Loucy (cell line): ENCODE measurements at regions not wholly inside any gene's neighbourhood (a gene's known extent, or its start where the extent isn't known, plus 50 kb on each side); places are given as distances from the start of the nearest gene placed in this dataset.

Experiments
- H2AFZ ChIP-seq: fragments of 200-600 bp; sonication (generic); 2 replicates; pipeline ENCODE4 v1.6.0; 2016; ENCODE audit warnings: antibody characterized with exemption, mild to moderate bottlenecking, low read length, moderate library complexity
- H3F3A ChIP-seq: fragments of 200-600 bp; 2 replicates; pipeline ENCODE4 v1.6.0; 2016; ENCODE audit warnings: antibody characterized with exemption, low read depth, mild to moderate bottlenecking
- H3K27me3 ChIP-seq: fragments of 200-600 bp; sonication (generic); 2 replicates; pipeline ENCODE4 v1.6.1; 2014; ENCODE audit warnings: low read length, mild to moderate bottlenecking; ENCODE audit not compliant: insufficient read depth, poor library complexity, severe bottlenecking
- H3K36me3 ChIP-seq: fragments of 200-600 bp; sonication (generic); 2 replicates; pipeline ENCODE4 v1.6.1; 2016; ENCODE audit warnings: low read length; ENCODE audit not compliant: insufficient read depth
- H3K4me1 ChIP-seq: fragments of 200-600 bp; sonication (generic); 2 replicates; pipeline ENCODE4 v1.5.1; 2014; ENCODE audit warnings: low read length, mild to moderate bottlenecking; ENCODE audit not compliant: insufficient read depth, poor library complexity, severe bottlenecking
- H3K4me2 ChIP-seq: fragments of 200-600 bp; sonication (generic); 2 replicates; pipeline ENCODE4 v1.6.0; 2014; ENCODE audit warnings: antibody characterized with exemption, low read length, low read depth, mild to moderate bottlenecking; ENCODE audit not compliant: poor library complexity, severe bottlenecking
- H3K4me3 ChIP-seq: fragments of 200-600 bp; sonication (generic); 2 replicates; pipeline ENCODE4 v1.5.1; 2014; ENCODE audit warnings: low read length, mild to moderate bottlenecking, mixed read lengths; ENCODE audit not compliant: poor library complexity, severe bottlenecking
- H3K79me2 ChIP-seq: fragments of 200-600 bp; sonication (generic); 2 replicates; pipeline ENCODE4 v1.6.1; 2014; ENCODE audit warnings: low read length; ENCODE audit not compliant: insufficient read depth
- H3K9ac ChIP-seq: fragments of 200-600 bp; sonication (generic); 2 replicates; pipeline ENCODE4 v1.6.0; 2014; ENCODE audit warnings: mild to moderate bottlenecking, low read depth, low read length, moderate library complexity; ENCODE audit not compliant: poor library complexity, severe bottlenecking
- H3K9me2 ChIP-seq: fragments of 200-600 bp; sonication (generic); replicated peaks from 2 replicates; pipeline ENCODE4 v1.6.1; 2016; ENCODE audit warnings: low read depth, low read length, mixed read lengths
- H3K9me3 ChIP-seq: fragments of 200-600 bp; sonication (generic); 2 replicates; pipeline ENCODE4 v1.6.1; 2014; ENCODE audit warnings: mild to moderate bottlenecking, antibody characterized with exemption, low read length, low read depth; ENCODE audit not compliant: insufficient read depth
- H4K20me1 ChIP-seq: fragments of 200-600 bp; sonication (generic); 2 replicates; pipeline ENCODE4 v1.6.0; 2014; ENCODE audit warnings: antibody characterized with exemption, low read length, mild to moderate bottlenecking; ENCODE audit not compliant: insufficient read depth, poor library complexity, severe bottlenecking
- EZH2phosphoT487 ChIP-seq: fragments of 200-600 bp; IDR thresholded peaks from 2 replicates; pipeline ENCODE4 v1.6.1; 2018; ENCODE audit warnings: antibody characterized with exemption, mild to moderate bottlenecking, moderate library complexity, borderline replicate concordance
- TF ChIP-seq, protein P1 (sequence below): fragments of 200-600 bp; sonication (generic); conservative IDR thresholded peaks from 2 replicates; pipeline ENCODE4 v1.5.1; 2014; ENCODE audit warnings: mild to moderate bottlenecking, antibody characterized with exemption, low read length

- Histone ChIP-seq H3K9ac (peak overlapping the region; percentile 63), H3K4me1 (peaks cover 43% of the 10 kb centered on the region), H3K4me3 (peak overlapping the region; percentile 64), H3F3A (peaks cover 9% of the 10 kb centered on the region), H3K9me2 (no peaks in the 10 kb centered on the region), H3K4me2 (peak overlapping the region; percentile 86), H3K79me2 (no peaks in the 10 kb centered on the region; the same call in 1 of the 2 replicates), H3K9me3 (no peaks in the 10 kb centered on the region), H3K27me3 (no peaks in the 10 kb centered on the region), H3K36me3 (no peaks in the 10 kb centered on the region), H2AFZ (no peak overlapping the region), H4K20me1 (no peaks in the 10 kb centered on the region)
- TF ChIP-seq, protein P1, sequence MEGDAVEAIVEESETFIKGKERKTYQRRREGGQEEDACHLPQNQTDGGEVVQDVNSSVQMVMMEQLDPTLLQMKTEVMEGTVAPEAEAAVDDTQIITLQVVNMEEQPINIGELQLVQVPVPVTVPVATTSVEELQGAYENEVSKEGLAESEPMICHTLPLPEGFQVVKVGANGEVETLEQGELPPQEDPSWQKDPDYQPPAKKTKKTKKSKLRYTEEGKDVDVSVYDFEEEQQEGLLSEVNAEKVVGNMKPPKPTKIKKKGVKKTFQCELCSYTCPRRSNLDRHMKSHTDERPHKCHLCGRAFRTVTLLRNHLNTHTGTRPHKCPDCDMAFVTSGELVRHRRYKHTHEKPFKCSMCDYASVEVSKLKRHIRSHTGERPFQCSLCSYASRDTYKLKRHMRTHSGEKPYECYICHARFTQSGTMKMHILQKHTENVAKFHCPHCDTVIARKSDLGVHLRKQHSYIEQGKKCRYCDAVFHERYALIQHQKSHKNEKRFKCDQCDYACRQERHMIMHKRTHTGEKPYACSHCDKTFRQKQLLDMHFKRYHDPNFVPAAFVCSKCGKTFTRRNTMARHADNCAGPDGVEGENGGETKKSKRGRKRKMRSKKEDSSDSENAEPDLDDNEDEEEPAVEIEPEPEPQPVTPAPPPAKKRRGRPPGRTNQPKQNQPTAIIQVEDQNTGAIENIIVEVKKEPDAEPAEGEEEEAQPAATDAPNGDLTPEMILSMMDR: no peak
- no peak for TF ChIP-seq EZH2phosphoT487
Observed at GRCh38 chr5:32506799-32507198, 62.3 kb upstream of the ZFR start.

GRCh38 chr5:32506201-32506661, 61.7 kb upstream of the ZFR start:
- H3K27me3 ChIP-seq: no peaks in the 10 kb centered on the region
- no peaks in the 10 kb centered on the region for H4K20me1 ChIP-seq
- H3K9me3 ChIP-seq: no peaks in the 10 kb centered on the region
- H3K36me3 ChIP-seq: no peaks in the 10 kb centered on the region
- TF ChIP-seq, protein P1: no peak
- TF ChIP-seq EZH2phosphoT487: no peak
- H3K4me3 ChIP-seq: peak overlapping the region; percentile 64
- H3K9ac ChIP-seq: peak overlapping the region; percentile 63
- H3K79me2 ChIP-seq: no peaks in the 10 kb centered on the region; the same call in 1 of the 2 replicates
- peaks cover 9% of the 10 kb centered on the region for H3F3A ChIP-seq
- H2AFZ ChIP-seq: no peak overlapping the region
- no peaks in the 10 kb centered on the region for H3K9me2 ChIP-seq
- peak overlapping the region; percentile 86 for H3K4me2 ChIP-seq
- H3K4me1 ChIP-seq: peaks cover 40% of the 10 kb centered on the region

GRCh38 chr5:32505756-32506155, 61.2 kb upstream of the ZFR start:
- Histone ChIP-seq H3K9me3 (no peaks in the 10 kb centered on the region), H3K4me2 (peak overlapping the region; percentile 86), H3K4me1 (peaks cover 40% of the 10 kb centered on the region), H4K20me1 (no peaks in the 10 kb centered on the region), H3K36me3 (no peaks in the 10 kb centered on the region), H3K9me2 (no peaks in the 10 kb centered on the region), H2AFZ (peak overlapping the region; percentile 18; the same call in 1 of the 2 replicates), H3K4me3 (peak overlapping the region; percentile 64), H3K9ac (peak overlapping the region; percentile 63), H3K27me3 (no peaks in the 10 kb centered on the region), H3F3A (peaks cover 9% of the 10 kb centered on the region), H3K79me2 (no peaks in the 10 kb centered on the region; the same call in 1 of the 2 replicates)
- no peak for TF ChIP-seq EZH2phosphoT487
- TF ChIP-seq, protein P1: no peak
